Panc1 (cell line): ENCODE measurements at regions not wholly inside any gene's neighbourhood (a gene's known extent, or its start where the extent isn't known, plus 50 kb on each side); places are given as distances from the start of the nearest gene placed in this dataset.

Experiments
- ATAC-seq: fragments of 200-7000 bp; cut with Tn5 transposase; 2 replicates; pipeline ENCODE4 v1.9.1; 2020; ENCODE audit warnings: mild to moderate bottlenecking, moderate library complexity
- BruUV-seq: library from RNA; stranded (reverse); fragments of 400-500 nt; replicated peaks from 2 replicates; lab custom pipeline; 2021; lab: Mats Ljungman, UMichigan
- CTCF ChIA-PET: fragments of 300-600 bp; sonication (Branson Sonifier 250); formaldehyde crosslinking; loops from one replicate; lab custom pipeline; 2022; ENCODE audit warnings: antibody characterized with exemption; lab: Charles Lee
- POLR2A ChIA-PET: fragments of 300-600 bp; sonication (Branson Sonifier 250); formaldehyde crosslinking; loops from one replicate; lab custom pipeline; 2022; ENCODE audit warnings: antibody characterized with exemption; lab: Charles Lee
- DNase-seq: peaks from one replicate; pipeline ENCODE4 v3.0.0-alpha.2; 2010; ENCODE audit warnings: low read depth, low spot score
- H3K27ac ChIP-seq: 2 replicates; pipeline ENCODE4 v1.5.1; 2011; ENCODE audit warnings: mild to moderate bottlenecking, low read length, inconsistent platforms
- H3K27me3 ChIP-seq: fragments of 200-500 bp; sonication (Bioruptor generic); 2 replicates; pipeline ENCODE4 v1.6.0; 2014; ENCODE audit warnings: low read length, inconsistent platforms; ENCODE audit not compliant: control insufficient read depth, insufficient read depth
- H3K36me3 ChIP-seq: fragments of 200-500 bp; sonication (Bioruptor generic); 2 replicates; pipeline ENCODE4 v1.5.1; 2014; ENCODE audit warnings: inconsistent platforms, mild to moderate bottlenecking, low read length, moderate library complexity; ENCODE audit not compliant: control insufficient read depth, insufficient read depth
- H3K4me1 ChIP-seq: 2 replicates; pipeline ENCODE4 v1.5.1; 2011; ENCODE audit warnings: inconsistent platforms, mild to moderate bottlenecking, low read length, moderate library complexity; ENCODE audit not compliant: control insufficient read depth, insufficient read depth
- H3K4me3 ChIP-seq, 2 experiments: 2 replicates each; pipeline ENCODE4 v1.5.1; 2011 to 2012; ENCODE audit warnings: low read depth in 2 of 2, low read length in 2 of 2, mild to moderate bottlenecking in 2 of 2, inconsistent platforms in 1 of 2, moderate library complexity in 1 of 2
- H3K9me3 ChIP-seq: fragments of 200-500 bp; sonication (Bioruptor generic); 2 replicates; pipeline ENCODE4 v1.5.1; 2014; ENCODE audit warnings: low read depth, mild to moderate bottlenecking, inconsistent platforms, low read length, moderate library complexity; ENCODE audit not compliant: control insufficient read depth, insufficient read depth
- CTCF ChIP-seq: fragments of 450-650 bp; IDR thresholded peaks from 2 replicates; pipeline ENCODE4 v1.5.1; 2017; ENCODE audit warnings: mild to moderate bottlenecking
- POLR2AphosphoS5 ChIP-seq: IDR thresholded peaks from 2 replicates; pipeline ENCODE4 v1.6.1; 2012; ENCODE audit warnings: mild to moderate bottlenecking, low read depth, low read length, moderate library complexity
- REST ChIP-seq, 2 experiments: IDR thresholded peaks; 2 replicates each; pipeline ENCODE4 v1.6.1; 2011 to 2012; ENCODE audit warnings: low read depth in 2 of 2, control low read depth in 1 of 2, low read length in 1 of 2, mild to moderate bottlenecking in 1 of 2, moderate library complexity in 1 of 2; ENCODE audit not compliant: insufficient read depth in 1 of 2
- SIN3A ChIP-seq: IDR thresholded peaks from 2 replicates; pipeline ENCODE4 v1.6.1; 2012; ENCODE audit warnings: low read depth, mild to moderate bottlenecking, low read length, moderate library complexity, borderline replicate concordance; ENCODE audit not compliant: insufficient read depth
- TCF7L2 ChIP-seq: IDR thresholded peaks from 2 replicates; pipeline ENCODE4 v1.6.1; 2011; ENCODE audit warnings: mild to moderate bottlenecking, low read depth, low read length, inconsistent platforms
- in situ Hi-C: cut with HindIII; loops from 2 replicates; pipeline ENCODE4 v1.10.0; 2016; ENCODE audit warnings: low sequenced_read_pairs, low pct_unique_long_range_greater_than_20kb
- intact Hi-C: fragments of 100-400 bp; cut with micrococcal nuclease; formaldehyde crosslinking; loops from one replicate; pipeline ENCODE4 v1.10.0; 2022; ENCODE audit not compliant: unreplicated experiment

- Histone ChIP-seq H3K4me1 (no peaks in the 10 kb centered on the region), H3K36me3 (no peaks in the 10 kb centered on the region), H3K27ac (no peak overlapping the region), H3K9me3 (no peaks in the 10 kb centered on the region), H3K27me3 (no peaks in the 10 kb centered on the region), H3K4me3 (no peak overlapping the region)
- POLR2A ChIA-PET: no interaction called here
- CTCF ChIA-PET: no interaction called here
- in situ Hi-C loops: no loop called here
- no peak for DNase-seq
- no peak for ATAC-seq
- no TSS peak for BruUV-seq
- TF ChIP-seq REST (IDR thresholded peaks at IDR 0.05; ENCODE audit: insufficient read depth in 1 of 2, low read depth in 2 of 2, low read length in 1 of 2) (no peak), TCF7L2 (no peak), POLR2AphosphoS5 (no peak), CTCF (no peak), SIN3A (no peak)
- intact Hi-C loops: no loop called here
Observed at GRCh38 chr2:118403658-118404451, 315.6 kb downstream of the INSIG2 start.

GRCh38 chr2:118388771-118389170 lies 300.5 kb downstream of the INSIG2 start:
- ATAC-seq: no peak
- intact Hi-C loops (no loop called here), in situ Hi-C loops (no loop called here)
- Histone ChIP-seq H3K27ac (no peak overlapping the region), H3K36me3 (no peaks in the 10 kb centered on the region), H3K9me3 (no peaks in the 10 kb centered on the region), H3K27me3 (no peaks in the 10 kb centered on the region), H3K4me3 (no peak overlapping the region), H3K4me1 (no peaks in the 10 kb centered on the region)
- ChIA-PET POLR2A (no interaction called here), CTCF (no interaction called here)
- TF ChIP-seq TCF7L2: no peak
- TF ChIP-seq REST (IDR thresholded peaks at IDR 0.05; ENCODE audit: insufficient read depth in 1 of 2, low read depth in 2 of 2, low read length in 1 of 2): no peak
- TF ChIP-seq SIN3A: no peak
- no peak for TF ChIP-seq CTCF
- TF ChIP-seq POLR2AphosphoS5: no peak
- no peak for DNase-seq
- BruUV-seq: no TSS peak
